Thyroid gland (tissue), 4 donors: ENCODE measurements at regions not wholly inside any gene's neighbourhood (a gene's known extent, or its start where the extent isn't known, plus 50 kb on each side); places are given as distances from the start of the nearest gene placed in this dataset.

ENCODE experiments used
- DNase-seq, 2 donors: peaks; one replicate each; pipeline ENCODE4 v3.0.0-alpha.2; 2019
- H3K27ac ChIP-seq, 3 donors: fragments of 200-600 bp; sonication (generic); 1 replicate in 2 of 3; 2 replicates in 1 of 3; pipeline ENCODE4 v1.5.1; 2016 to 2019; ENCODE audit warnings: mild to moderate bottlenecking in 1 of 3, moderate library complexity in 1 of 3
- H3K27me3 ChIP-seq: fragments of 200-600 bp; sonication (generic); one replicate; pipeline ENCODE4 v1.5.1; 2019
- H3K36me3 ChIP-seq, 2 donors: fragments of 200-600 bp; sonication (generic); one replicate each; pipeline ENCODE4 v1.5.1; 2016 to 2019
- H3K4me1 ChIP-seq, 2 donors: fragments of 200-600 bp; sonication (generic); one replicate each; pipeline ENCODE4 v1.5.1; 2017 to 2019
- H3K4me3 ChIP-seq, 3 donors: fragments of 200-600 bp; sonication (generic); replicated peaks in 1 of 3; 1 replicate in 2 of 3; 2 replicates in 1 of 3; pipeline ENCODE4 v1.5.1; 2016; ENCODE audit warnings: mild to moderate bottlenecking in 1 of 3
- H3K9me3 ChIP-seq: fragments of 200-600 bp; sonication (generic); one replicate; pipeline ENCODE4 v1.5.1; 2017
- POLR2A ChIP-seq, 2 donors: fragments of 450-650 bp; IDR thresholded peaks; one replicate each; pipeline ENCODE4 v1.6.1; 2017; ENCODE audit warnings: antibody characterized with exemption in 2 of 2, mild to moderate bottlenecking in 2 of 2, moderate library complexity in 1 of 2
- WGBS, 2 donors: methylation state at CpG; one replicate each; pipeline ENCODE4 v1.1.5; 2017; 5-methylcytosine and 5-hydroxymethylcytosine counted together
- intact Hi-C: fragments of 100-400 bp; cut with DNase I; formaldehyde crosslinking; loops from one replicate; pipeline ENCODE4 v1.15.1; 2023
- TF ChIP-seq, protein P1 (sequence below), 6 experiments: fragments of 200-600 bp in 3 of 6; fragments of 450-650 bp in 3 of 6; sonication (generic) in 3 of 6; IDR thresholded peaks; one replicate each; pipeline ENCODE4 v1.5.1; 2016 to 2019; ENCODE audit warnings: antibody characterized with exemption in 6 of 6, mild to moderate bottlenecking in 2 of 6, inconsistent platforms in 1 of 6, moderate library complexity in 1 of 6

DNA sequence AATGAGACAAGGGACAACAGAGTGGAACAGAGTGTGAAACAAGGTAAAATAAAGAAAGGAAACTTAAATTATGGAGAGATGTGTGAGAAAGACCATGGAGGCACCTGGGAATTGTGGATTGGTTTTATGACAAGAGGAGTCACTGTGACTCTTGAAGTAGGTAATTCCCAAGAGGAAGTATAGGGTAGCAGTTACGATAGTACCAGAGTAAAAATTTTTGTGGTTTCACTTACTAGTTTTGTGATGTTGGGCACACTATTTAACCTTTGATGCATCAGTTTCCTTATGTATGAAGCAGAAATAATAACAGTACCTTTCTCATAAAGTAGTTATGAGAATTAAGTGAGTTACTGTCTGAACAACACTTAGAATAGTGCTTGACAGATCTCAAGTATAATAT lies 267.9 kb upstream of the DPYD start:
- WGBS, 2 donors = 73% methylated on average over 1 of the region's 1 CpG
- intact Hi-C loops = no loop called here
- Histone ChIP-seq H3K27ac (no peak overlapping the region), H3K36me3 (no peaks in the 10 kb centered on the region), H3K4me1 (no peaks in the 10 kb centered on the region), H3K9me3 (no peaks in the 10 kb centered on the region), H3K27me3 (no peaks in the 10 kb centered on the region), H3K4me3 (no peak overlapping the region)
- no peak for DNase-seq
- TF ChIP-seq POLR2A (IDR thresholded peaks at IDR 0.05) = no peak
- TF ChIP-seq, protein P1, sequence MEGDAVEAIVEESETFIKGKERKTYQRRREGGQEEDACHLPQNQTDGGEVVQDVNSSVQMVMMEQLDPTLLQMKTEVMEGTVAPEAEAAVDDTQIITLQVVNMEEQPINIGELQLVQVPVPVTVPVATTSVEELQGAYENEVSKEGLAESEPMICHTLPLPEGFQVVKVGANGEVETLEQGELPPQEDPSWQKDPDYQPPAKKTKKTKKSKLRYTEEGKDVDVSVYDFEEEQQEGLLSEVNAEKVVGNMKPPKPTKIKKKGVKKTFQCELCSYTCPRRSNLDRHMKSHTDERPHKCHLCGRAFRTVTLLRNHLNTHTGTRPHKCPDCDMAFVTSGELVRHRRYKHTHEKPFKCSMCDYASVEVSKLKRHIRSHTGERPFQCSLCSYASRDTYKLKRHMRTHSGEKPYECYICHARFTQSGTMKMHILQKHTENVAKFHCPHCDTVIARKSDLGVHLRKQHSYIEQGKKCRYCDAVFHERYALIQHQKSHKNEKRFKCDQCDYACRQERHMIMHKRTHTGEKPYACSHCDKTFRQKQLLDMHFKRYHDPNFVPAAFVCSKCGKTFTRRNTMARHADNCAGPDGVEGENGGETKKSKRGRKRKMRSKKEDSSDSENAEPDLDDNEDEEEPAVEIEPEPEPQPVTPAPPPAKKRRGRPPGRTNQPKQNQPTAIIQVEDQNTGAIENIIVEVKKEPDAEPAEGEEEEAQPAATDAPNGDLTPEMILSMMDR (IDR thresholded peaks at IDR 0.05) = no peak

DNA sequence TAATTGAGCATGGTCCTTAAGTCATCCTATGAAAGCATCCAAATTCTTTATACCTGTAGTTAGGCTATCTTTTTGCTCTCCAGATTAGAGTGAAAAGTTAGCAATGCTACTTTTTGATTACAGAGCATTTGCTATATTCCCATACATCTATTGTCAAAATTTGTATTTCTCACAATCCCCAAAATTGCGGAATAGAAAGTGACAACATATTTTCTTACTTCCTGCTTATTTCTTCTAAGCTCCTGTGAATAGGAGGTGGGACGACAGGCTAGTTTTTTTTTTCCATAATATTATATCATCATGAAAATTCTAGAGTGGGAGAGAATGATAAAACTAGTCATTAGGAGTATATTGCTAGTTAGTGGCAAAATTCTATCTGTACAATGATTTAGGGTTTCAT lies 264.0 kb upstream of the DPYD start:
- Histone ChIP-seq H3K4me1 (no peaks in the 10 kb centered on the region), H3K27me3 (no peaks in the 10 kb centered on the region), H3K27ac (no peak overlapping the region), H3K36me3 (no peaks in the 10 kb centered on the region), H3K4me3 (no peak overlapping the region), H3K9me3 (no peaks in the 10 kb centered on the region)
- intact Hi-C loops = no loop called here
- no peak for DNase-seq
- no peak for TF ChIP-seq POLR2A (IDR thresholded peaks at IDR 0.05)
- TF ChIP-seq, protein P1 (IDR thresholded peaks at IDR 0.05) = no peak
- 80 to 89% methylated on average over 2 of the region's 2 CpGs for WGBS, 2 donors

DNA sequence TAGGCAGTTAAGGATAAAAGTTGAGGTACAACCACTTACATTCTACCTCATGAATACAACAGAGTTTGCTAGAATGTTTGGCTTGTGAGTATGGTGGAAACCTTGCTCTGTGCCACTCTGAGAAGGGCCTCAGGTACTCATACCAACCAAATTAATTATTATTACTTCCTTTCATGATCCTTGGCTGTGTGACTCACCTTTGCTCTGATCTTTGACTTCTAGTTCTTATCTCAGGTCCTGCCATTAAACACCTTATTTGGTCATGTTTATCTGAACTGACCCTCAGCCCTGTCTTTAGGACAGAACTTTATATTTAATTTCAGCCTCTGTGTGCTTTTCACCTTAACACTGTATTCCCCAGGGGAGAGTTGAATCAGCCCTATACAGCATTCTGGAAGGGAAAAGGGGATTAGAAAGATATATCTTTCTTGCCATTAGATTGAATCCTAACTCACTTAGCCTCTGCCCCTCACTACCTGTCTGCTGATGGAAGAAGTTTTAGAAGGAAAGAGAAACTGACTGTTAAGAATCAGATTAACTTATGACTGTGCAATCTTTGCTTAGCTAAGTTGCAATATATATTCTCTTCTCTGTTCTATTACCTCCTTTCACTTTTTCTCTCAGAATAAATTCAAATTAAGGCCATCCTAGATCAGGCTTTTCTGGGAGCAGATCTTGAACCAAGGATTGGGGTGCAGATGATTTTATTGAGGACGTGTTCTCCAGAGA lies 260.4 kb upstream of the DPYD start:
- Histone ChIP-seq H3K9me3 (no peaks in the 10 kb centered on the region), H3K27ac (no peak overlapping the region), H3K36me3 (no peaks in the 10 kb centered on the region), H3K4me1 (no peaks in the 10 kb centered on the region), H3K27me3 (no peaks in the 10 kb centered on the region), H3K4me3 (no peak overlapping the region)
- 76 to 93% methylated on average over 1 of the region's 1 CpG for WGBS, 2 donors
- intact Hi-C loops = no loop called here
- DNase-seq = no peak
- no peak for TF ChIP-seq POLR2A (IDR thresholded peaks at IDR 0.05)
- TF ChIP-seq, protein P1 (IDR thresholded peaks at IDR 0.05) = no peak

DNA sequence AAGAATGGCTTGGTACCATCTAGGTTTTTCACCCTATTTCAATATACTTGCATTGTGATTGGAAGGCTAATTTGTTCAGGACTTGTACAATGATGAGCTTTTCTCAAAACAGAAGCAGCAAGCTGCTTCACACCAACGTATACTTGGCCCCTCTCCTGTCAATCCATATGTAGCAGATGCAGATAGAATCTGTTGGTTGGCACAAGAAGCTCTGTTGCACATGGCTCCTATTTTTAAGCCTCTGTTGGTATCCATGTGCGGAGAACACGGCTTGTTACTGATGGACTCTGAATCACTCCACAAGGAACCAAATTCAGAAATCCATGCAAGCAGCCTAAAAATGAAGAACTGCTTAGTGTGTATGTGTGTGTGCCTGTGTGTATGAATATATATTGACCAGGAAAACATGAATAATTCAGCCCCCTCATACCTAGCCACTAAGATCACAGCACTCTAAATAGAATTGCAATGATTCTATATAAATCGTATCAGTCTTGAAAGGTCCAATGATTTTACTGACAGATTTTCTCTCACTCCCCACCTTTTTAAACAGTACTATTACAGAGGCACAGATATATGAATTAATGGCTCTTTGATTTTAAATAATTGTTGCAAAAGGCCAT lies 258.4 kb upstream of the DPYD start:
- Histone ChIP-seq H3K27ac (no peak overlapping the region), H3K36me3 (no peaks in the 10 kb centered on the region), H3K27me3 (no peaks in the 10 kb centered on the region), H3K4me3 (no peak overlapping the region), H3K9me3 (no peaks in the 10 kb centered on the region), H3K4me1 (no peaks in the 10 kb centered on the region)
- no peak for DNase-seq
- intact Hi-C loops = no loop called here
- WGBS, 2 donors = 81 to 84% methylated on average over 4 of the region's 4 CpGs
- no peak for TF ChIP-seq POLR2A (IDR thresholded peaks at IDR 0.05)
- TF ChIP-seq, protein P1 (IDR thresholded peaks at IDR 0.05) = no peak

DNA sequence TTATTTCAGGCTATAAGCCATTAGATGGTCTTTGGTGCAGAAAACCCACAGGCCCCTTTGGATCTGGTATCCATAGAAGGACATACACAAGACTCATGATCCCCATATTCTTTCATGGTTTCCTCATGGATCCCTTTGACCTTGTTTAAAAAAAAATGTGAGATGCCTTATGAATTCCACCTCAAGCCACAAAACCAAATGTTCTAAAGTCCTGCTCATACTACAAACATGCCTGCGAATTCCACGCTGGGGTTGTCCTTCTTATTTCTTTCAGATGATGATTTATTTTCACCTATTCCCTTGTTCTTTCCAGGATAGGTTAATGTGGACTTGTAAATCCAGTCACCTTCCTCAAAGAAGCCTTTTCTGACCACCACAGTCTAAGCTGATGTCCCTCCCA lies 256.9 kb upstream of the DPYD start:
- no peak for DNase-seq
- no peaks in the 10 kb centered on the region for H3K27me3 ChIP-seq
- H3K27ac ChIP-seq = no peak overlapping the region
- H3K4me3 ChIP-seq = no peak overlapping the region
- H3K9me3 ChIP-seq = no peaks in the 10 kb centered on the region
- intact Hi-C loops = no loop called here
- 89 to 90% methylated on average over 2 of the region's 2 CpGs for WGBS, 2 donors
- no peaks in the 10 kb centered on the region for H3K4me1 ChIP-seq
- TF ChIP-seq, protein P1 (IDR thresholded peaks at IDR 0.05) = no peak
- no peak for TF ChIP-seq POLR2A (IDR thresholded peaks at IDR 0.05)
- no peaks in the 10 kb centered on the region for H3K36me3 ChIP-seq
